GM12891 (cell line): ENCODE measurements at regions not wholly inside any gene's neighbourhood (a gene's known extent, or its start where the extent isn't known, plus 50 kb on each side); places are given as distances from the start of the nearest gene placed in this dataset.

Experiments used
- DNase-seq: peaks from one replicate; pipeline ENCODE4 v3.0.0; 2011; ENCODE audit warnings: low spot score; ENCODE audit not compliant: insufficient read length
- FAIRE-seq: peaks from 2 replicates; lab custom pipeline; 2011; peaks lifted over from hg19 to GRCh38; lab: Jason Lieb, UNC
- PAX5 ChIP-seq: IDR thresholded peaks from 2 replicates; pipeline ENCODE4 v1.6.1; 2011; ENCODE audit warnings: low read length, moderate library complexity, mild to moderate bottlenecking; ENCODE audit not compliant: insufficient read depth, severe bottlenecking
- POLR2A ChIP-seq: IDR thresholded peaks from 2 replicates; pipeline ENCODE4 v1.6.1; 2011; ENCODE audit warnings: low read depth, low read length, control low read depth
- POLR2AphosphoS5 ChIP-seq: IDR thresholded peaks from 2 replicates; pipeline ENCODE4 v1.6.1; 2011; ENCODE audit warnings: low read depth, low read length, control low read depth
- POU2F2 ChIP-seq: IDR thresholded peaks from 2 replicates; pipeline ENCODE4 v1.6.1; 2011; ENCODE audit warnings: low read depth, mild to moderate bottlenecking, control low read depth, low read length, moderate library complexity
- SPI1 ChIP-seq: IDR thresholded peaks from 2 replicates; pipeline ENCODE4 v1.6.1; 2011; ENCODE audit warnings: low read depth, low read length, control low read depth
- TAF1 ChIP-seq: IDR thresholded peaks from 2 replicates; pipeline ENCODE4 v1.6.1; 2011; ENCODE audit warnings: low read depth, low read length, control low read depth

- DNase-seq (no peak), FAIRE-seq (no peak)
- TF ChIP-seq POLR2AphosphoS5, result no peak
- TF ChIP-seq POU2F2, result no peak
- TF ChIP-seq TAF1, result no peak
- TF ChIP-seq SPI1, result no peak
- TF ChIP-seq POLR2A, result no peak
- TF ChIP-seq PAX5, result no peak
These were observed 1454.3 kb downstream of the MAT2B start for GRCh38 chr5:164959761-164960160.

- FAIRE-seq (no peak), DNase-seq (no peak)
- TF ChIP-seq POLR2A (no peak), POLR2AphosphoS5 (no peak), SPI1 (no peak), PAX5 (no peak), TAF1 (no peak), POU2F2 (no peak)
These were observed 1457.0 kb downstream of the MAT2B start for GRCh38 chr5:164962329-164962961.

- DNase-seq (no peak), FAIRE-seq (no peak)
- TF ChIP-seq POLR2AphosphoS5, result no peak
- TF ChIP-seq TAF1, result no peak
- no peak for TF ChIP-seq SPI1
- no peak for TF ChIP-seq POLR2A
- no peak for TF ChIP-seq PAX5
- TF ChIP-seq POU2F2, result no peak
These were observed 1461.2 kb downstream of the MAT2B start for GRCh38 chr5:164966611-164967010.

- FAIRE-seq (no peak), DNase-seq (no peak)
- TF ChIP-seq SPI1 (no peak), POU2F2 (no peak), PAX5 (no peak), POLR2AphosphoS5 (no peak), POLR2A (no peak), TAF1 (no peak)
These were observed 1461.9 kb downstream of the MAT2B start for GRCh38 chr5:164967354-164967753.

GRCh38 chr5:164972973-164973372 lies 1467.6 kb downstream of the MAT2B start:
- TF ChIP-seq POLR2AphosphoS5, result no peak
- no peak for TF ChIP-seq SPI1
- TF ChIP-seq POLR2A, result no peak
- no peak for TF ChIP-seq TAF1
- no peak for TF ChIP-seq PAX5
- no peak for TF ChIP-seq POU2F2
- DNase-seq (no peak), FAIRE-seq (no peak)

- no peak for DNase-seq
- TF ChIP-seq PAX5, result no peak
- no peak for TF ChIP-seq POLR2AphosphoS5
- no peak for TF ChIP-seq POU2F2
- TF ChIP-seq TAF1, result no peak
- no peak for TF ChIP-seq SPI1
- TF ChIP-seq POLR2A, result no peak
- no peak for FAIRE-seq
These were observed 1470.6 kb downstream of the MAT2B start for GRCh38 chr5:164975986-164976385.

- FAIRE-seq (no peak), DNase-seq (no peak)
- TF ChIP-seq SPI1, result no peak
- TF ChIP-seq POLR2AphosphoS5, result no peak
- no peak for TF ChIP-seq POLR2A
- TF ChIP-seq POU2F2, result no peak
- TF ChIP-seq PAX5, result no peak
- no peak for TF ChIP-seq TAF1
These were observed 1475.1 kb downstream of the MAT2B start for GRCh38 chr5:164980480-164980879.

GRCh38 chr5:164998142-164998541 lies 1492.7 kb downstream of the MAT2B start:
- no peak for DNase-seq
- no peak for FAIRE-seq
- TF ChIP-seq PAX5 (no peak), POLR2AphosphoS5 (no peak), POU2F2 (no peak), TAF1 (no peak), SPI1 (no peak), POLR2A (no peak)

GRCh38 chr5:164998590-164998989 lies 1493.2 kb downstream of the MAT2B start:
- TF ChIP-seq POLR2AphosphoS5 (no peak), POU2F2 (no peak)
- DNase-seq (no peak), FAIRE-seq (no peak)
